RWPE2 (cell line): ENCODE measurements at regions not wholly inside any gene's neighbourhood (a gene's known extent, or its start where the extent isn't known, plus 50 kb on each side); places are given as distances from the start of the nearest gene placed in this dataset.
A peak's percentile ranks its signal among the peaks of the same experiment; 100 is the strongest.

Source experiments
- ATAC-seq: fragments of 200-7000 bp; cut with Tn5 transposase; 3 replicates; pipeline ENCODE4 v1.9.1; 2021; ENCODE audit warnings: low read depth
- DNase-seq: peaks from one replicate; pipeline ENCODE4 v3.0.0-alpha.2; 2020; ENCODE audit warnings: low spot score
- H3K27ac ChIP-seq: fragments of 450-650 bp; 2 replicates; pipeline ENCODE4 v1.5.1; 2017; ENCODE audit warnings: mild to moderate bottlenecking; ENCODE audit not compliant: poor library complexity, severe bottlenecking
- H3K27me3 ChIP-seq: fragments of 250-450 bp; sonication (Bioruptor Pico); 2 replicates; pipeline ENCODE4 v1.5.1; 2021; ENCODE audit warnings: mild to moderate bottlenecking, moderate library complexity; ENCODE audit not compliant: insufficient read depth, poor library complexity, severe bottlenecking
- H3K36me3 ChIP-seq: fragments of 250-450 bp; sonication (Bioruptor Pico); 2 replicates; pipeline ENCODE4 v1.5.1; 2020; ENCODE audit warnings: low read depth, mild to moderate bottlenecking, moderate library complexity
- H3K4me1 ChIP-seq: fragments of 250-450 bp; sonication (Bioruptor Pico); 2 replicates; pipeline ENCODE4 v1.5.1; 2021; ENCODE audit warnings: mild to moderate bottlenecking, moderate library complexity; ENCODE audit not compliant: insufficient read depth, poor library complexity, severe bottlenecking
- H3K4me3 ChIP-seq: fragments of 250-450 bp; sonication (Bioruptor Pico); 2 replicates; pipeline ENCODE4 v1.5.1; 2021; ENCODE audit warnings: mild to moderate bottlenecking, moderate library complexity; ENCODE audit not compliant: severe bottlenecking
- H3K9me3 ChIP-seq: fragments of 250-450 bp; sonication (Bioruptor Pico); 2 replicates; pipeline ENCODE4 v1.5.1; 2021; ENCODE audit warnings: mild to moderate bottlenecking, moderate library complexity; ENCODE audit not compliant: severe bottlenecking
- CTCF ChIP-seq: fragments of 450-650 bp; IDR thresholded peaks from one replicate; pipeline ENCODE4 v1.5.1; 2017; ENCODE audit warnings: mild to moderate bottlenecking, moderate library complexity; ENCODE audit not compliant: poor library complexity, severe bottlenecking

GRCh38 chr3:159840703-159841299 is 147.8 kb upstream of the IL12A start:
- Histone ChIP-seq H3K9me3 (no peaks in the 10 kb centered on the region), H3K4me3 (no peak overlapping the region), H3K27me3 (no peaks in the 10 kb centered on the region), H3K27ac (peak overlapping the region; percentile 60), H3K4me1 (peaks cover 70% of the 10 kb centered on the region), H3K36me3 (no peaks in the 10 kb centered on the region)
- no peak for TF ChIP-seq CTCF
- DNase-seq: no peak
- ATAC-seq: peak; percentile 85

GRCh38 chr3:159841766-159842165 is 146.9 kb upstream of the IL12A start:
- Histone ChIP-seq H3K9me3 (no peaks in the 10 kb centered on the region), H3K4me1 (peaks cover 73% of the 10 kb centered on the region), H3K36me3 (no peaks in the 10 kb centered on the region), H3K4me3 (no peak overlapping the region), H3K27ac (peak overlapping the region; percentile 60), H3K27me3 (no peaks in the 10 kb centered on the region)
- ATAC-seq (no peak), DNase-seq (no peak)
- no peak for TF ChIP-seq CTCF

GRCh38 chr3:159843840-159844730 is 144.6 kb upstream of the IL12A start:
- no peak for DNase-seq
- no peak for TF ChIP-seq CTCF
- H3K27me3 ChIP-seq: no peaks in the 10 kb centered on the region
- H3K4me1 ChIP-seq: peaks cover 63% of the 10 kb centered on the region
- H3K27ac ChIP-seq: peak overlapping the region; percentile 61
- H3K9me3 ChIP-seq: peaks cover 2% of the 10 kb centered on the region
- H3K36me3 ChIP-seq: no peaks in the 10 kb centered on the region
- H3K4me3 ChIP-seq: no peak overlapping the region
- ATAC-seq: no peak

GRCh38 chr3:159844801-159845261 is 143.8 kb upstream of the IL12A start:
- no peak for TF ChIP-seq CTCF
- Histone ChIP-seq H3K36me3 (no peaks in the 10 kb centered on the region), H3K4me3 (no peak overlapping the region), H3K27me3 (no peaks in the 10 kb centered on the region), H3K27ac (peak overlapping the region; percentile 61), H3K4me1 (peaks cover 55% of the 10 kb centered on the region), H3K9me3 (peaks cover 2% of the 10 kb centered on the region)
- no peak for DNase-seq
- ATAC-seq: no peak

GRCh38 chr3:159845737-159846136 is 142.9 kb upstream of the IL12A start:
- Histone ChIP-seq H3K4me3 (no peak overlapping the region), H3K9me3 (peaks cover 2% of the 10 kb centered on the region), H3K4me1 (peaks cover 46% of the 10 kb centered on the region), H3K36me3 (no peaks in the 10 kb centered on the region), H3K27ac (peak overlapping the region; percentile 61), H3K27me3 (no peaks in the 10 kb centered on the region)
- DNase-seq (no peak), ATAC-seq (no peak; the same call in 2 of the 3 replicates)
- TF ChIP-seq CTCF: no peak
